GM12892 (cell line): ENCODE measurements at regions not wholly inside any gene's neighbourhood (a gene's known extent, or its start where the extent isn't known, plus 50 kb on each side); places are given as distances from the start of the nearest gene placed in this dataset.

ENCODE experiments used
- POLR2AphosphoS5 ChIP-seq: IDR thresholded peaks from 2 replicates; pipeline ENCODE4 v1.6.1; 2011; ENCODE audit warnings: low read depth, low read length, control low read depth
- TAF1 ChIP-seq: IDR thresholded peaks from 2 replicates; pipeline ENCODE4 v1.6.1; 2011; ENCODE audit warnings: low read depth, mild to moderate bottlenecking, control low read depth, low read length, borderline replicate concordance

- no peak for TF ChIP-seq POLR2AphosphoS5
- TF ChIP-seq TAF1 = no peak
Observed at GRCh38 chr3:64377942-64378341, 152.7 kb upstream of the PRICKLE2 start.
